ENCODE measurements at regions not wholly inside any gene's neighbourhood (a gene's known extent, or its start where the extent isn't known, plus 50 kb on each side); places are given as distances from the start of the nearest gene placed in this dataset.

GRCh38 chr14:94979891-94980290, 177.4 kb downstream of the DICER1 start:
- Histone ChIP-seq H3K4me2 (peak overlapping the region; percentile 22), H3K9me3 (ENCODE audit: low read depth) (no peaks in the 10 kb centered on the region), H3K4me1 (ENCODE audit: insufficient read depth) (peaks cover 5% of the 10 kb centered on the region), H3K9me2 (replicated peaks; ENCODE audit: insufficient read depth) (no peaks in the 10 kb centered on the region), H3K4me3 (no peak overlapping the region), H3K36me3 (replicated peaks; ENCODE audit: insufficient read depth, low read depth) (no peaks in the 10 kb centered on the region), H2AFZ (no peak overlapping the region), H4K20me1 (ENCODE audit: insufficient read depth, poor library complexity, severe bottlenecking) (no peaks in the 10 kb centered on the region), H3K27ac (peak overlapping the region; percentile 27), H3K79me2 (no peaks in the 10 kb centered on the region), H3K27me3 (no peaks in the 10 kb centered on the region)
- 74% methylated on average over 3 of the region's 3 CpGs for WGBS (ENCODE audit: low lambda C conversion rate, missing lambda C conversion rate)
- TF ChIP-seq EZH2phosphoT487 (IDR thresholded peaks at IDR 0.05; ENCODE audit: low read depth, severe bottlenecking, unreplicated experiment) (no peak), EZH2 (IDR thresholded peaks at IDR 0.05; ENCODE audit: borderline replicate concordance) (no peak), CTCF (IDR thresholded peaks at IDR 0.05; ENCODE audit: poor library complexity) (no peak)
- DNase-seq (ENCODE audit: low spot score), result no peak

- H3K36me3 ChIP-seq (replicated peaks; ENCODE audit: insufficient read depth, low read depth), result no peaks in the 10 kb centered on the region
- DNase-seq (ENCODE audit: low spot score), result no peak
- no peaks in the 10 kb centered on the region for H4K20me1 ChIP-seq (ENCODE audit: insufficient read depth, poor library complexity, severe bottlenecking)
- H3K27ac ChIP-seq, result no peak overlapping the region
- H3K4me1 ChIP-seq (ENCODE audit: insufficient read depth), result peaks cover 5% of the 10 kb centered on the region
- WGBS (ENCODE audit: low lambda C conversion rate, missing lambda C conversion rate), result 84% methylated on average over 2 of the region's 2 CpGs
- H3K4me3 ChIP-seq, result no peak overlapping the region
- H3K9me3 ChIP-seq (ENCODE audit: low read depth), result no peaks in the 10 kb centered on the region
- no peak overlapping the region for H2AFZ ChIP-seq
- TF ChIP-seq EZH2 (IDR thresholded peaks at IDR 0.05; ENCODE audit: borderline replicate concordance), result no peak
- TF ChIP-seq CTCF (IDR thresholded peaks at IDR 0.05; ENCODE audit: poor library complexity), result no peak
- TF ChIP-seq EZH2phosphoT487 (IDR thresholded peaks at IDR 0.05; ENCODE audit: low read depth, severe bottlenecking, unreplicated experiment), result no peak
- H3K79me2 ChIP-seq, result no peaks in the 10 kb centered on the region
- H3K4me2 ChIP-seq, result no peak overlapping the region
- H3K9me2 ChIP-seq (replicated peaks; ENCODE audit: insufficient read depth), result no peaks in the 10 kb centered on the region
- no peaks in the 10 kb centered on the region for H3K27me3 ChIP-seq
Observed at GRCh38 chr14:94977016-94977415, 180.3 kb downstream of the DICER1 start.

GRCh38 chr14:94975366-94975765, 182.0 kb downstream of the DICER1 start:
- Histone ChIP-seq H3K27me3 (no peaks in the 10 kb centered on the region), H3K79me2 (no peaks in the 10 kb centered on the region), H3K36me3 (replicated peaks; ENCODE audit: insufficient read depth, low read depth) (no peaks in the 10 kb centered on the region), H3K4me2 (no peak overlapping the region), H3K27ac (no peak overlapping the region), H3K4me1 (ENCODE audit: insufficient read depth) (peaks cover 4% of the 10 kb centered on the region), H4K20me1 (ENCODE audit: insufficient read depth, poor library complexity, severe bottlenecking) (no peaks in the 10 kb centered on the region), H3K4me3 (no peak overlapping the region), H2AFZ (no peak overlapping the region), H3K9me3 (ENCODE audit: low read depth) (no peaks in the 10 kb centered on the region), H3K9me2 (replicated peaks; ENCODE audit: insufficient read depth) (no peaks in the 10 kb centered on the region)
- WGBS (ENCODE audit: low lambda C conversion rate, missing lambda C conversion rate), result 68% methylated on average over 1 of the region's 1 CpG
- TF ChIP-seq EZH2 (IDR thresholded peaks at IDR 0.05; ENCODE audit: borderline replicate concordance), result no peak
- TF ChIP-seq EZH2phosphoT487 (IDR thresholded peaks at IDR 0.05; ENCODE audit: low read depth, severe bottlenecking, unreplicated experiment), result no peak
- TF ChIP-seq CTCF (IDR thresholded peaks at IDR 0.05; ENCODE audit: poor library complexity), result no peak
- DNase-seq (ENCODE audit: low spot score), result no peak

GRCh38 chr14:94974893-94975292, 182.4 kb downstream of the DICER1 start:
- TF ChIP-seq EZH2phosphoT487 (IDR thresholded peaks at IDR 0.05; ENCODE audit: low read depth, severe bottlenecking, unreplicated experiment) (no peak), EZH2 (IDR thresholded peaks at IDR 0.05; ENCODE audit: borderline replicate concordance) (no peak), CTCF (IDR thresholded peaks at IDR 0.05; ENCODE audit: poor library complexity) (no peak)
- H3K4me2 ChIP-seq, result no peak overlapping the region

More at GRCh38 chr14:94974893-94975292, 182.4 kb downstream of the DICER1 start:
- Histone ChIP-seq H3K36me3 (replicated peaks; ENCODE audit: insufficient read depth, low read depth) (no peaks in the 10 kb centered on the region), H3K27ac (no peak overlapping the region), H3K4me3 (no peak overlapping the region), H3K79me2 (no peaks in the 10 kb centered on the region), H3K9me3 (ENCODE audit: low read depth) (no peaks in the 10 kb centered on the region), H2AFZ (no peak overlapping the region), H3K4me1 (ENCODE audit: insufficient read depth) (peaks cover 3% of the 10 kb centered on the region), H3K9me2 (replicated peaks; ENCODE audit: insufficient read depth) (no peaks in the 10 kb centered on the region), H4K20me1 (ENCODE audit: insufficient read depth, poor library complexity, severe bottlenecking) (no peaks in the 10 kb centered on the region), H3K27me3 (no peaks in the 10 kb centered on the region)
- WGBS (ENCODE audit: low lambda C conversion rate, missing lambda C conversion rate), result 63% methylated on average over 3 of the region's 3 CpGs
- no peak for DNase-seq (ENCODE audit: low spot score)
